M059J (cell line): ENCODE measurements at regions not wholly inside any gene's neighbourhood (a gene's known extent, or its start where the extent isn't known, plus 50 kb on each side); places are given as distances from the start of the nearest gene placed in this dataset.
"Not testable (repeated sequence)": the region's sequence is repeated elsewhere in the genome, so short reads cannot be mapped to it uniquely, and the experiment has no call there.

Source experiments
- DNase-seq: peaks from one replicate; pipeline ENCODE4 v3.0.0-alpha.2; 2012; ENCODE audit warnings: low read depth

- no peak for DNase-seq
These were observed 102.0 kb upstream of the LSM6 start for GRCh38 chr4:146073517-146073916.

DNA sequence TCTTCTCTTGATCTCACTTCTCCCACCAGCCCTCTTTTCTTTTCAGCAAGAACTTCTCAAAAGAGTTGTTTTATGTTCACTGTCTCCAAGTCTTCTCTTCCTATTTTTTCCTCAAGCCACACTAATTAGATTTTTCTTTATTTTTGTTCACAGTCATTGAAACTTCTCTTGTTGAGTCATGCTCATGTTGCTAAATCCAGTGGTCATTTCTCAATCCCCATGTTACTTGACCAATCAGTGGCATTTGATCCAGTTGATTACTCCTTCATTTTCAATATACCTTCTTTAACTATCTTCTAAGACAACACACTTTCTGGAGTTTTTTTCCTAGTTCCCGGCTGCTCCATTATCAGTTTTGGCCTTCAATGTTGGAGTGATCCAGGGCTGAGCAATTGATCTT, 103.1 kb upstream of the LSM6 start:
- no peak for DNase-seq

DNA sequence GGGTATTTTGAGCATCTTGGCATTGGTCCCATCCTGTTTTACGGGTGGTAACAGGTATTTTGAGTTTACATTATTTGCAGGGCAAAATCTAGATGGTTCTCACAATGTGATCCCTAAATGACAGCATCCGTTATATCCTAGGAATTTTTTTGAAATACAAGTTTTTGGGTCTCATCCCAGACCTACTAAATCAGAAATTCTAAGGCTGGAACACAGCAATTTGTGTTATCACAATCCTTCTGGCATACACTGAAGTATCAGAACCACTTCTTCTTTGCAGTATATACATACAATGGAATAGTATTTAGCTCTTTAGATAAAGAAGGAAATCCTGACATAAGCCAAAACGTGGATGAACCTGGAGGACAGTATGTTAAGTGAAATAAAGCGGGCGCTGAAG, 104.1 kb upstream of the LSM6 start:
- no peak for DNase-seq

GRCh38 chr4:146063143-146063542, 112.4 kb upstream of the LSM6 start:
- DNase-seq, result no peak

- no peak for DNase-seq
These were observed 113.2 kb upstream of the LSM6 start for GRCh38 chr4:146062340-146062739.

DNA sequence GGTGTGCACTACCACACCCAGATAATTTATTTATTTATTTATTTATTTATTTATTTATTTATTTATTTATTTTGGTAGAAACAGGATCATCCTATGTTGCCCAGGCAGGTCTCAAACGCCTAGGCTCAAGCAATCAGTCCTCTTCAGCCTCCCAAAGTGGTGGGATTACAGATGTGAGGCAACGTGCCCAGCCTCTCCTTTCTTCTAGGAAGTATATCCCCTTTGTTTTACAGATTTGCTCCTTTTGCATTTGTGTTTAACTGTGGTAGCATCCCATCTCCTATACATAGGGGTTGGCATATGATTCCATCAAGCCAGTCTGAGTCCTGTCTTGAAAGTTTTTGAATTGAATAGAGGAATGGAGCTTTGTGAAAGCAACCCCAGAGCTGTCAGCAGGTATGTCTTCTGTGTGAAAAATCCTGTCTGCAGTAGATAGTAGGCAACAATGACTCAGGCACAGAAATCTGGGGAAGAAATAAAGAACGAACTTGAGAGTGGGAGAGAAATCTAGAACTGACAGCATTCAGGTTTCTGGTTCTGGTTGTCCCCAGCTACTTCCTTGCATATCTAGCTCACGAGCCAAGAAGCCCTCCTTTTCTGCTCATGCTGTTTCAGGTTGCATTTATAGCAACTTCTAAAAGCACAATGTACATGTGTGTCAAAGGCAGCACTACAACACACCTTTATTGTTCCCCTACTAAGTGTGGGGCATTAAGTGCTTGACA, 113.7 kb upstream of the LSM6 start:
- no peak for DNase-seq

DNA sequence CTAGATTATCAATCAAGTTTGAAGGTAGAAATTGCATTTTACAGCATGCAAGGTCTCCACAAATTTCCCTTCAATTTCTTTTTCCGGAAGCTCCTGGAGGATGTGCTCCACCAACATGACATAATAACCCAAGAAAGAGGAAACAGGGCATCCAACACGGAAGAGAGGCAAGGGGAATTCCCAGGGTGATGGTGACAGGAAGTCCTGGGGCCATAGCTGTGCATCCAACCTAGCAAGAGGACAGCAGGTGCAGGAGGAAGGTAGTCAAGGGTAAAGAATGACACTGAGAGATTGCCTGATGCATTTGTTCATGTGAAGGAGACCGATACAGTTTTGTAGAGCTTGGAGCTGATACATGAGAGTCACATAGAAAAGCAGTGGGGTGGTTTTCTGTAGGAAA, 115.7 kb upstream of the LSM6 start:
- no peak for DNase-seq

DNA sequence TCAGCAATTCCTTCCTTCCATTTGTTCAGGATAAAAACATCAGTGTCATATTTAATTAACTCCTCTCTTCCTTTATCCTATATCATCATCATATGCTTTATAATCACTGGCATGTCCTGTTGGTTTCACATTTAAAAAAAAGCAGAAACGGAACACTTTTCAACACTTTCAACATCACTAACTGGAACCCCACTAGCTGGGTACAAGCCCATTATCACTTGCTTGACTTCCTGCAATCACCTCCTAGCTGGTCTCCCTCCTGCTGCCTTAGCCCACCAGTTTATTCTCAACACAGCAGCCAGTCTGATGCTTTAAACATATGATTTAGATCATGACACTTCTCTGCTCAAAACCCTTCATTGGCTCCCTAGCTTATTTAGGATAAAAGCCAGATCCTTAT, 116.4 kb upstream of the LSM6 start:
- DNase-seq, result no peak

DNA sequence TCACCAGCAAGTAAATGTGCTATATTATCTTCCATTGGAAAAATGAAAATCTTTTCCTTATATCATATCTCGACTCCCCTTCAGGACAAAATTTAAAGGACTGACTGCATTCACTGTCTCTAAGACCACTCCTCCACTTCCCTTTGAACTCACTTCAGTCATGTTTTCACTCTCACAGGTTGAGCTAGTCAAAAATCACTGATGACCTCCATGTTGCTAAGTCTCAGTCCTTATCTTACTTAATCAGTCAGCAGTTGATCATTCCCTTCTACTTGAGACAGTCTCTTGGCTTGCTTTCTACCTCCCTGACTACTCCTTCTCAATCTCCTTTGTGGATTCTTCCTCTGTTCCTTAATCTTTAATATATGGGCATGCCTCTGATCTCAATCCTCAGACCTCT, 117.0 kb upstream of the LSM6 start:
- no peak for DNase-seq

- DNase-seq, result no peak
These were observed 116.1 kb upstream of the ZNF827 start for GRCh38 chr4:146054676-146055075.

DNA sequence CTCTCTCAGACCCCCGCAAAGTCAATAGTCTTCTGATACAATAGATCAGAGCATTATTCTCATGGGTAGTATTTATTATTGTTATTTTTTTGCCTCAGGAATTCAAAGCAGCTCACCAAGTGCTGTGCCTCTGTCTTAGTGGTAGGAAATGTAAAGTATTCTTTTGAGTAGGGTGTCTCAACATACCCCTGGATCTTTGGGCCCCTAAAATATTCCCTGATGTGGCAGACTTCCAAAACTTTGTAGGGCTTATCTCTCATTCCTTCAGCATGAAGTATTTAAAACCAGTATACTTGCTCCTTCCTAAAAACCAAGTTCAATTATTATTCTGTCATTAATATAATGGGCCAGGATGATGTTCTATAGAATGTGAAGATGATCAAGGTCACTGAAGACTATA, 115.3 kb upstream of the ZNF827 start:
- DNase-seq, result no peak

DNA sequence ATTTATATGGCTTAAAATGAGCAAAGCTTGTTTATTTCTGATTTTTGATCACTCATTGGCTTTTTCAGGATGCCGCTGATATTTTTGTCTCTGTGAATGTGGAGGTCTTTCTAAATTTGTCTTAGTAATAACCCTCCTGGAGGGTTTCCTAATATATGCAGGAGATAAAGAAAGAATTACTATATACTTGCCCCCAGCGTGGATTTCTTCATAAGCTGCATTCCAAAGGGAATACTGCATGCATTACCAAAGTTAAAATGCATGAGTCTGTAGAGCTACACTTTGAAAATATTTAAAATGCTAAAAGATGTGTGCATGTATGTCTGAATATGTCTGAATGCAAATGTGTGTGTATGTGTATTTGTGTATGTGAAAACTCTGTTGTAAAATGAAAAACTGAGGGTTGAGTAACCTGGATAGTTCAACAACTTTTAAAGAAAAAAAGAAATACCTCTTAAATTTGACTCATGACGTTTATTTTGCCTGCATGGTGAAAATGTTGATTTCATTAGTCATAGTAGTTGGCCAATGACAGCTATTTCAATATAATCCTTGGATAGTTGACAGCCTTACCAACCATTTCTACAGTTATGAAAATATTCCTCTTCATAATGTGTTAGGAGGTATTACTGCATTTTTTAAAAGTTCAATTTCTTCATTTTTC, 113.2 kb upstream of the ZNF827 start:
- peak; percentile 42 for DNase-seq

- DNase-seq, result no peak
These were observed 112.6 kb upstream of the ZNF827 start for GRCh38 chr4:146051223-146051622.

DNA sequence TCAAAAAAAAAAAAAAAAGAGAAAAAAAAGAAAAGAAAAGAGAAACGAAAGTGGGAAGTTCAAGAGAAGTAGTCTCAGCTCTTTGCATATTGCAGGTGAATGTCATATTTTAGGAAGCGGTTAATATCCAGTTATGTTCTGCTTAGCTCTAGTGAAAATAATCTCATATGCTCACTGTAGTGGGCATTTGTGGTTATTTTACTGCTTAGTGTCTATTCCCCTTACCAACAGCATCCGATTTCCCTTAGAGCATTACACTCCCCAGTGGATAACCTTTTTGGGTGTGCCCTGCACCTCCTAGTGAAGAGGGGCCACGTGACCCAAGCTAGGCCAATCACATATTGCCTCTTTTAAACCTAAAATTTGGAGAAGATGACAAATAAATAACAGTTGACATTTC, 111.2 kb upstream of the ZNF827 start:
- no peak for DNase-seq

DNA sequence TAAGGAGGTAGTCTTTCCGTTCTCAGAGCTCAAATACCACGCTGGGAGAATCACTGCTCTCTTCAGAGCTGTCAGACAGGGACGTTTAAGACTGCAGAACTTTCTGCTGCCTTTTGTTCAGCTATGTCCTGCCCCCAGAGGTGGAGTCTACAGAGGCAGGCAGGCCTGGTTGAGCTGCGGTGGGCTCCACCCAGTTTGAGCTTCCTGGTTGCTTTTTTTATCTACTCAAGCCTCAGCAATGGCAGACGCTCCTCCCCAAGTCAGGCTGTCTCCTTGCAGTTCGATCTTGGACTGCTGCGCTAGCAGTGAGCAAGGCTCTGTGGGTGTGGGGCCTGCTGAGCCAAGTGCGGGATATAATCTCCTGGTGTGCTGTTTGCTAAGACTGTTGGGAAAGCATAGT, 109.1 kb upstream of the ZNF827 start:
- DNase-seq, result not testable (repeated sequence)

DNA sequence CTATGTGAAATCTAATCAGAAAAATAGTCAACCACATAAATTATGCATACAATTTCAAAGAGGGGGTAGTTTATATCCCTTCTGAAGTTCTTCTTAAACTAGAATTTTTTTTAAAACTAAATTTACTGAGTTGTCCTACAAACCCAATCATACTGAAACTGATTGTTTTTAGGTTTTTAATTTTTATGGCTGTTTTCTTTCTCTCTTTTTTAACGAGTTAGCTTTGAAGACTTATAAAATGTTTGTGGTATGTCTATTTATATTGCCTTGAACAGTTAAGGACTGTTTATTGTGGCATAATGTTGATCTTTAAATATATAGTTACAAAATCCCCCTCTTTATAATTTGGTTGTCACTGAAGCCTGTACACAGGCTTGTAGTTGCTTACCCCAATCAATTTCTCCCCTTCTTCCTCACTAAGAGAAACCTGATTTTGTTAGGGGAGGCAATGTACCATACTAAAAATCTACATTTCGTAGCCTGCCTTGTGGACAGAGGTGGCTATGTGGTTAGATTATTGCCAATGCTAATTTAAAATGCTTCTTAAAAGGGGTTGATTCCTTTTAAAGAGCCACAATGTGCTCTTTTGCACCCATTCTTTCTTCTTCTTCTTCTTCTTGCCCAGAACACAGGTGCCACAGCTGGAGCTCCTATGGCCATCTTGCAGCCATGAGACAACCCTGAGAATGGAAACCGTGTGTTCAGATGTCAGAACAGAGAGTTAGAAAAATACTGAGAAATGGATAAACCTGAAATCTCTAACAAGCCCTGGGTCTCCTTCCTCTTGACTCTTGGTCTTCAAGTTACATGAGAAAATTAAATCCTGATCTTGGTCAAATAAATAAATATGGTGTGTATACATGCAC, 102.7 kb upstream of the ZNF827 start:
- DNase-seq, result no peak

- no peak for DNase-seq
These were observed 102.0 kb upstream of the ZNF827 start for GRCh38 chr4:146040623-146041022.

GRCh38 chr4:146033149-146033548, 94.5 kb upstream of the ZNF827 start:
- DNase-seq, result no peak

DNA sequence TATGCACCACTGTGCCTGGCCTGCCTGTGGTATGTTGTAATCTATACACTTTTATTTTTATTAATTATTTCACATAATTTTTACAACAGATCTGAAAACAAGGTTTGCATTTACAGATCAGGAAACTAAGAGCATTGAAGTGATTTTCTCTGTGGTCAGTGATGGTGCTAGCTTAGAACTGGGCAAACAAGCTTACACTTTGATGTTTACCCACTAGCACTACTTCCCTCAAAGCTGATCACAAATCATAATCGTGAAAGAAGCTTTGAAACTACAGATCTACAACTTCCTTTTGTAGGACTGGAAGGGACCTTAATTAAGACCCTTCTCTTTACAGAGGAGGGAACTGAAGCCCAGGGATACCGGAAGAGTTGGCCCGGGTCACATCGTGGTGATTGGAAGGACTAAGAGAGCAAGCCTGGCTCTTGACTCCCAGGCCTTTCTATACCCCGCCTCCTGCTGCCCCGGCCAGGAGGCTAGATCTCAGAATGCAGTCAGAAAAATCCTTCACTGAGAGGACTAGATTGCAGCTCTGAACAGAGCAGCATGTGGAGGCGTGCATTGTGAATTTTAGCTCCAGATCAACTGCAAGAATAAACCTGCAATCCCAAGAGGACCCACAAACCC, 93.7 kb upstream of the ZNF827 start:
- DNase-seq, result no peak

GRCh38 chr4:146029939-146030710, 91.5 kb upstream of the ZNF827 start:
- no peak for DNase-seq

DNA sequence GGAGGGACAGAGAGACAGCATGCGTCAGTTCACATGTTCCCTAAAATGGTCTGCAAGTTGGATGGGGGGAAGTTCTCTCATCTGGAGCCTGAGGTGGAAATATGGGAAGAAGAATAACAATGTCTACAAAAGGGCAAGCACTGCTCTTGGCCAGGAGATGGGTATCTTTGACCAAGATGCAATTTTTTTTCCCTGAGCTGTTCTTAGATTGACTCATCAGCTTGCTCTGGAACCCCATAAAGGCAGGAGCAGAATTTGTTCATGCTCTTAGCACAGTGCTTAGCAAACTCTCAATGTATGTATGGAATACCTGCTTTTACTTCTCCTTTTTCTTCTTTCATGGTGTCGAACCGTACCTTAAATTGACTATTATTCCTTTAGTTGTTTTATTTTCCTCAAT, 90.5 kb upstream of the ZNF827 start:
- DNase-seq, result peak; percentile 32

GRCh38 chr4:146027761-146028160, 89.1 kb upstream of the ZNF827 start:
- no peak for DNase-seq
